COR-L47 (cell line): ENCODE measurements at regions not wholly inside any gene's neighbourhood (a gene's known extent, or its start where the extent isn't known, plus 50 kb on each side); places are given as distances from the start of the nearest gene placed in this dataset.
A peak's percentile ranks its signal among the peaks of the same experiment; 100 is the strongest.

Experiments used
- DNase-seq: peaks from one replicate; lab custom pipeline; 2025; lab: John Stamatoyannopoulos, UW

DNA sequence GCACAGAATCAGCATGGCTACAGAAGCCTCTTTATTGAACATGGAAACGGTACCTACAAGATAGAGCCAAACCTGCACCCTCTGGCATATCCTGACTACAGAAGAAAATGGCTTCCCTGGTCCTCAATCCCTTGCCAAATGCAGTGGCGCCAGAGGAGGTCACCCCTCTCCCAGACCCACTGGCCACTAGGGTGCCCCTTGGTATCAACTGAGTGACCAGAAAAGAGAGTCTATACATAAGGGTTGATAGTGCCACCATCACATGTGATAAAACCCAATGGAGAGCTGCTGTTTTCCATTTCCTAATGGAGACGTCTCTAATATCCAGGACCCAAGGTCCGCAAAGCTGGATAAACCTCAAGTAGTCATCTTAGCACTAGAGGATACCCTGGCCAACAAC is 52.7 kb upstream of the ALK start:
- no peak for DNase-seq

GRCh38 chr2:29977284-29977683 is 55.9 kb upstream of the ALK start:
- no peak for DNase-seq

- no peak for DNase-seq
Measured at GRCh38 chr2:29981402-29981801, 60.0 kb upstream of the ALK start.

DNA sequence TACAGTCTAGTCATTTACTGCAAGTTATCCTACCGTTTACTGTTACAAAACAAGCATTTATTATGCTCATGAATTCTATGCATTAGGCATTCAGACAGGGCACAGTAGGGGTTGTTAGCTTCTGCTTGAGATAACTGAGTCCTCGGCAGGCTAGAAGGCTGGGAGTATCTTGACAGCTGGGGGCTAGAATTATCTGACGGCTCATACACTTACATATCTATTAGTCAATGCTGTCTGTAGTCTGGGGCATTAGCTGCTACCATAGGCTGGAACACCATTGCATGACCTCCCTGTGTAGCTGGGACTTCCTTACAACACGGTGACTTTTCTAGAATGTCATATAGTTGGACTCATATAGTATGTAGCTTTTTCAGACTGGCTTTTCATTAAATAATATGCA is 61.9 kb upstream of the ALK start:
- no peak for DNase-seq

DNA sequence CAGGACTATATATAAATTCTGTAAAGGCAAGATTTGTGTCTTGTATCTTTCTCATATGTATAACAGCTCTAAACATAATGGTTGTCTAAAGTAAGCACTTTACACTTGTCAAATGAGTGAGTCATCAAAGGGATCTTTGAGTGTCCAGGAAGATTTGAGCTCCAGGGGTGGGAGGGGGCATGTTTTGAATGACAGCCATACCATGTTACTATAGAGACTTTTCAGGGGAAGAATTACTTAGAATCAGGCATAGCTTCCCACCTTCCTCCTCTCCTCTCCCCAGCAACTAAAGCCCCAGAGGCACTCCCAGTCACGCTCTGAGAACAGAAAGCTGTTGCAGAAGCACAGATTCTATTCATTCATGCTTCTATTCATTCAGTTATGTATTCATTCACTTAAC is 65.8 kb upstream of the ALK start:
- DNase-seq = no peak

GRCh38 chr2:29990129-29990528 is 68.7 kb upstream of the ALK start:
- DNase-seq = no peak

- no peak for DNase-seq
Measured at GRCh38 chr2:29991086-29991485, 69.7 kb upstream of the ALK start.

GRCh38 chr2:29995241-29995640 is 73.9 kb upstream of the ALK start:
- no peak for DNase-seq

DNA sequence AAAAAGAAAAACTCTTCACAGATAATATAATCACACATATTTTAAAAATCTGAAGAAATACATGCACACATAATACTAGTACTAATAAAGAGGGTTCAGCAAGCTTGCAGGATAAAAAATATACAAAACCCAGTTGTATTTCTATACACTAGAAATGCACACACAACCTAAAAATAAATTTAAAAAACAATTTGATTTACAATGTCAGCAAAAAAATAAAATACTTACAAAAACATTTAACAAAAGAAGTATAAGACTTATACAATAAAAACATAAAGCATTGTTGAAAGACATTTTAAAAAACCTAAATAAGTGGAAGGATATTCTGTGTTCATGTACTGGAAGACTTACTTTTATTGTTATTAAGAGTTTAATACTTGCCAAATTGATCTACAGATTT is 81.7 kb upstream of the ALK start:
- no peak for DNase-seq

DNA sequence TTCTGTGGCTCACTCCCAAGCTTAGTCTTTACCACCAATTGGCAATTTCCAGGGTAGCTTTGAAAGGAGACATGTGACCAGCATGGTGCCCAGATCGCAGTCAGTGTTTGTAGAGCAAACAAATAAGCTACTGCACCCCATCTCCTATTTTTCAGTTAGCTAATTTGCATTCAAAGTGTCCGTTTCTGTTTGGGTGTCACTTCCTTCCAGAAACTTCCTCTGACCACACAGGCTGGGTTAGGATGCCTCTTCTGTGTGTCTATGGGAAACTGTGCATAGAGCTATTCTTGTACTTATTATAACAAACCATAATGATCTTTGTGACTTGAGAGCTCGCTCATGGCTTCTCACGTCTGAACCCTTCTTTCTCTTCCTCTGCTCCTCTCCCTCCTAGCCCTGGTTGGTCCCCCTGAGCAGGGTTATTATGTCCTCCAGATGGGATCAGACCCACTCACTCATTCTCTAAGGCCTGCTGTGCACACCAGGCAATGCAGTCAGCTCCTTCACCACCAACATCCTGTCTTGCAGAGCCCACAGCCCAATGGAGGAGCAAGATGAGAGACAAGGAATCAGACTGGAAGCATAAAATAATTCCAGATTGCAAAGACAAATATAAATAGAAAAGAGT is 101.2 kb upstream of the ALK start:
- DNase-seq = no peak

DNA sequence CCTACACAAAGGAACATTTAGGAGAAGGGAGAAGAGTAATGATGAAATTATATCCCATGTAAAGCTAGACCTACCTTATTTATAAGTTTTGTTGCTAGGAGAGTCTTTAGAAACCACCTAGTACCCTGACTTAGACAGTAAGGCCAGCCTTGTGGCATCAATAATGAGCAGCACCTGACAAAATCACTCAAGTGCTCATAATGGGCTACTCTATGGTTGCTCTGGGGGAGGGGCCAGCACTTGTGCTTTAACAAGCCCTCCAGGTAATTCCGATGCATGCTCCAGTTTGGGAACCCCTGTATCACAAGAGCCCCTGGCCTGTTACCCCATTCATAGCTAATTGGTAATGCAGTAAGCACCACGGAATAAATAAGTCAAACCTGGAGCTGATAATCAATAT is 102.9 kb upstream of the ALK start:
- no peak for DNase-seq

- peak; percentile 25 for DNase-seq
Measured at GRCh38 chr2:30026091-30027055, 105.0 kb upstream of the ALK start.

DNA sequence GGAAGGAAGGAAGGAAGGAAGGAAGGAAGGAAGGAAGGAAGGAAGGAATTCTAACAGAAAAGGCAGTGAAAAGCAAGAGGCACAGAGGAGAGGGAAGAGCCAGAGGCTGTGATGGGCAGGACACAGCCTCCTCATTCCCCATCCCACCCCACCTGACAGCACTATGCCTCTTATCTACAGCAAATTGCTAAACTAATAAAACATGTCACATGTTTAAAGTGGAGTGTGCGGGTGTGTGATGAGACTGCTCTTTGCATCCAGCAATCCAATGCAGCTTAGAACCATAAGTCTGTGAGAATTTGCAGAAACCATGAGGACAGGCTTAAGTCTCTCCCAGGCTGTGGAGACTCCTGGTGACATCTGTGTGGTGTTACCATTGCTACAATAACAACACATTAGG is 108.4 kb upstream of the ALK start:
- no peak for DNase-seq

GRCh38 chr2:30030361-30030760 is 109.0 kb upstream of the ALK start:
- no peak for DNase-seq

DNA sequence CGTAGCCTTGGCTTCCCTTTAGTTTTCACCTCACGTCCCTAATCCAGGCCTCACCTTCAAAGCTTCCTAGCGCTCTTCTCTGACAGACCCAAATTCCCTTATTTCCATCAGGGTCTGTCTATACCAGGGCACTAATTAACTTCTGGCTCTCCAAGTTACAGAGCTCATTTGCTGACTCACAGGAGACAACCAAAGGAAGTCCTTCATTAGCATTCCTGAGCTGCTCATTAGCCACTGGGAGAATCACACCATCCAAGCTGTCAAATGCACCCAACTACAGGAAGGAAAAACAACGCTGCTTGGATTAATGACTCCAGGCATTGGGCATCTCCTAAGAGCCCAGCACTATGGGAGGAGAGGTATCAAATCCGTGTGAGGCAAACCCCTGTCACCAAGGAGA is 109.8 kb upstream of the ALK start:
- no peak for DNase-seq

- DNase-seq = no peak
Measured at GRCh38 chr2:30034052-30034775, 112.6 kb upstream of the YPEL5 start.

- DNase-seq = no peak
Measured at GRCh38 chr2:30037016-30037415, 109.8 kb upstream of the YPEL5 start.

- no peak for DNase-seq
Measured at GRCh38 chr2:30038419-30038818, 108.4 kb upstream of the YPEL5 start.

DNA sequence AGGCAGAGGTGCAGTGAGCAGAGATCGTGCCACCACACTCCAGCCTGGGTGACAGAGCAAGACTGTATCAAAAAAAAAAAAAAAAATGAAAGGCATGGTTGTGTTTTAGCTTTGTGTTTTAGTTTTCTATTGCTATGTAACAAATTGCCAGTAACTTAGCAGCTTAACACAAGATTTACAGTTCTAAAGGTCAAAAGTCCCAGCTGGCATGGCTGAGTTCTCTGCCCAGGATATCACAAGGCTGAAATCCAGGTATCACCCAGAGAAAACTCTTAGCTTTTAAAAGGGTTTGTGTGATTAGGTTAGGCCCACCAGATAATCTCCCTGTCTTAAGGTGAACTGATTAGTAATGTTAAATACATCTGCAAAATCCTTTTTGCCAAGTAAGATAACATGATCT is 107.7 kb upstream of the YPEL5 start:
- no peak for DNase-seq

- DNase-seq = no peak
Measured at GRCh38 chr2:30040147-30040546, 106.7 kb upstream of the YPEL5 start.

DNA sequence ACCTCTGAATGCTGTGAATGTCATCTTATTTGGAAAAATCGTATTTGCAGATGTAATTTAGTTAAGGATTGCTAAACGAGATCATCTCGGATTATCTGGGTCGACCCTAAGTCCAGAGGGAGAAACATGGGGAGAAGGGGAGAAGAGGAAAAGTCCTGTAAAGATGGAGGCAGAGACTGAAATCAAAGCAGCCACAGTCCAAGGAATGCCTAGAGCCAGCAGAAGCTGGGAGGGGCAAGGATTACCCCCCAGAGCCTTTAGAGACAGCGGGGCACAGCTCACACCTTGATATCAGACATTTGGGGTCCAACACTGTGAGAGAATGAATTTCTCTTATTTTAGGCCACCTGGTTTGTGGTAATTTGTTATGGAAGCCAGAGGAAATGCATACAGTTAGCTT is 104.9 kb upstream of the YPEL5 start:
- DNase-seq = no peak

DNA sequence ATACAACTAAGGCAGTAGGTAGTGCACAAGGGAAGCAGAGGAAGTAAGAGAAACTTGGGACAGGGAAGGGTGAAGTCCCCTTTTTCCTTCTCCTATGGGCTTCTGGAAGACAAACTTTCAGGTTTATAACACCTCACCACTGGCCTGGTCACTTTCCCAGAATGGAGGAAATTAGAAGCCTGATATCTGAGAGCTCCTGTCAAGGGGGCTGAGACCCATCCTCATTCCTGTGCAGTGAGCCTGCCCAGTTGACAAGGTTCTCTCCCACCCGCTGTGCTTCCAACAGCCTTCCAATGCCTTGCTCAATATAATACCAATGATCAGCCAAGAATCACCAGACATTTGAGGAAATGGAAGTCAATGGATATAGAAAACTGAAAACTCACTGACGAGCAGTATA is 100.4 kb upstream of the YPEL5 start:
- no peak for DNase-seq

GRCh38 chr2:30046979-30047378 is 99.8 kb upstream of the YPEL5 start:
- DNase-seq = no peak
